HG03095 (cell line): ENCODE measurements at regions not wholly inside any gene's neighbourhood (a gene's known extent, or its start where the extent isn't known, plus 50 kb on each side); places are given as distances from the start of the nearest gene placed in this dataset.

Experiments used
- ATAC-seq: cut with Tn5 transposase; IDR thresholded peaks from one replicate; pipeline ENCODE4 v1.9.1; 2021; ENCODE audit warnings: moderate library complexity; ENCODE audit not compliant: unreplicated experiment

DNA sequence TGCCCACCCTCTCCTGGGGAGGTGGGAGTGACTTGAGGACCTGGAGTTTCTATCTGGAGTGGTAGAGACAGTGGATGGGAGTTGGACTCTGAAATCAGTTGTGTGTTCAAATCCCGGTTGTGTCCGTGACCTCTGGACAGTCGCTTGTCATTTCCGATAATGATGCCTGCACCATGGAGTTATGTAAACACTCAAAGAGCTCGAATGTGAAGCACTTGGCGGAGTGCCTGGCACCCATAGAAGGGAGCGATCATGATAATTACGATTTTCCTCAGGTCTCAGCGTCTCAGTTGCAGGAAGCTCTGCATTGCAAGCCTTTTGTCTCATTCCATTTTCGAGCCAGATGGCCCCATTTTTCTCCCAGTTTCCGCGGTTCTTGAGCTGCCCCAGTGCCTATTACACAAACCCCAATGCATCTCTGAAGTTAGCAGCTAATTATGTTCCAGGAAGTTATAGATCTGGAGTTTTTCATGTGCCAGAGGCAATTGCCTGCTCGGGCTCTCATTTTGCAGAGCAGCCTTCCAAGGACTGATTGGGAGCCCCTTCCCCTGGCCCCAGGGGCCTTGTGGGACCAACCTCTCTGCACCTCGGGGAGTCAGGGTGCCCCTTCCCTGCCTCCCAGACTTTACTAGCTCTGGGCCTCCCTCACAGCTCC lies 175.5 kb upstream of the MVB12B start:
- no peak for ATAC-seq

- ATAC-seq, result no peak
Measured at GRCh38 chr9:126151686-126152134, 174.9 kb upstream of the MVB12B start.

- ATAC-seq, result no peak
Measured at GRCh38 chr9:126152622-126153362, 173.8 kb upstream of the MVB12B start.

DNA sequence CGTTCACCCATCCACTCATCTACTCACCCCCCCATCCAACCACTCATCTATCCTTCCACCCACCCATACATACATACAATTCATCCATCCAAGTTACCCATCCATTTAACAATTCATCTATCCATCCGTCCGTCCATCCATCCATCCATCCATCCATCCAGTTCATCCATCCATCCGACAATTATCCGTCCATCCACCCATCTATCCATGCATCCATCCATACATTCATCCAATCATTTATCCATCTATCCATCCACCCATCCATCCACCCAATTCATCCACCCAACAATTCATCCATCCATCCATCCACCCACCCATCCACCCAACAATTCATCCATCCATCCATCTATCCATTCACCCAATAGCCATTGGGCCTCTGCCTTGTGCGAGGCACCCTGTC lies 173.2 kb upstream of the MVB12B start:
- ATAC-seq, result no peak

DNA sequence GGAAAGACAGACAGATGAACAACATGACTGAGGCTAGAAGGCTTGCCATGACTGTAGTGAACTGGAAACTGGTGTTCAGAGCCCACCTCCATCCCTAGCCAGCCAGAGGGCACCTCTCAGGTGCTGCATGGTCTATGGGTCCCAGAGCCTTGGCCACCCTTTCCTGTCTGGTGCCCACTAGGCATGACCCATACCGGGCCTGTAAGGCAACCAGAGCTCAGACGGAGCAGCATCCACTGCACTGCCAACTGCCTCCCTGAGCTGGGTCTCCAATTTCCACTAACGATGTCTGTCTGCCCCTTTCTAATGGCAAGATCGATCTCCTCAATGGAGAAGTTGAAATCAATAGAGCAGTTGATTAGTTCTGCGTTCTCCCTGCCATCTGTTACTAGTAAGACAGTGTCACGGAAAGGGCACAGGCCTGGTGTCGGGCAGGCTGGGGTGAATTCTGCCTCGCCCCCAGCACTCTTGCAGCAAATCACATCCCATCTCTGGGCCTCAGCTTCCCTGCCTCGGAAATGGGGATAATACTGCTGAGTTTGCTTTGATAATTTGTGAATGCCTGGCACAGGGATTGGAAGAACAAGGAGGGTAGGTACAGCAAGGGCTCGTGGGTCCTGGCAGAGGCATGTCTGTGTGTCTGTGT lies 172.3 kb upstream of the MVB12B start:
- no peak for ATAC-seq

GRCh38 chr9:126154869-126155268 lies 171.8 kb upstream of the MVB12B start:
- ATAC-seq, result no peak

- ATAC-seq, result no peak
Measured at GRCh38 chr9:126155756-126156664, 170.6 kb upstream of the MVB12B start.

DNA sequence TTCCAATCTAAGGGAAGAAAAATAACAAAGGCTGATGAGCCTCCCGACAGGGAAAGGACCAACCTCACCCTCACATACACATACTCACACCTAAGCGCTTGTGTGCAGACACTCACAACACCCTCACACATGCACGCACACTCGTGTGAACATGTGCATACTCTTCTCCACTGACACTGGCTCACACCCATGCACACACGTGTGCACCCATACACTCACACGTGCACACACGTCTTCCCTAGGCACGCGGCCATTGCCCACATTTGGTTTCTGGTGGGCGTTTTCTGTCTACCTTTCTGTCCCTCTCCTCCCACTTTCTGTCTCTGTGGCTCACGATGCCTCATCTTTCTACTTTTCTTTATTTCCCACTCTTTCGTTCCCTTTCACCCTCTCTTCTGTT lies 169.7 kb upstream of the MVB12B start:
- ATAC-seq, result no peak

- no peak for ATAC-seq
Measured at GRCh38 chr9:126157423-126157822, 169.2 kb upstream of the MVB12B start.

DNA sequence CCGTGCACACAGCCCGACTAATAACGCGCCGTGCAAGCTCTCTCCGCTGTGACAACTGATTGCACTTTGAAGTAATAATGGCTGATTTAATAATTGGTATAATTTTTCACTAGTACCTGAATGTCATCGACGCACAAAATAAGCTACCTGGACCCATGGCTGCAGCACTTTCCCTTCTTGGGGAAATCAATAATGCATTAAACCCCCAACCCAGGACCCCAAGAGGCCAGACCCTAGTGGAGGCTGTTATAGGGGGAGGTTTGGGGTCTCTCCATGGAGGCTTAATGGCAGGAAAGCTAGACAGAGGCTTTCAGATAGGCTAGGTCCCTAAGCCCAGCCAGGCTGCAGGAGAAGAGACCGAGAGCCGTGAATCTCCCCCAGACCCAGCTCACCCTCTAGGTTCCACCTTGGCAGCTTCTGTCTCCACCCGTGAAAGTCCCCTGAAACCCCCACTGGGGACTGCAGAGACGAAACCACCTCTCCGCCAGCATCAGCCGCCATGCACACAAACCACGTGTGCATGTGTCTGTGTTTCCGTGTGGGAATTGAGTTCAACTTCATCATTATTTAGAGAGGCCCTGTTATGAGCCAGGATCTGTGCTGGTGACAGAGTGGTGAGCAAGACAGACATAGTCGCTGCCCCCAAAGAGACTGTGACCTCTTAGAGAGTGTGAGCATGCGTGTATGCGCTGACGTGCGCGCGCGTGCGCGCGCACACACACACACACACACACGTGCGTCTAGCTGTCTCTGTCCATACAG lies 168.6 kb upstream of the MVB12B start:
- no peak for ATAC-seq

- ATAC-seq, result no peak
Measured at GRCh38 chr9:126158588-126159429, 167.8 kb upstream of the MVB12B start.

- ATAC-seq, result no peak
Measured at GRCh38 chr9:126159430-126160060, 167.1 kb upstream of the MVB12B start.

- ATAC-seq, result no peak
Measured at GRCh38 chr9:126160067-126160853, 166.4 kb upstream of the MVB12B start.

- ATAC-seq, result no peak
Measured at GRCh38 chr9:126160854-126161329, 165.7 kb upstream of the MVB12B start.

DNA sequence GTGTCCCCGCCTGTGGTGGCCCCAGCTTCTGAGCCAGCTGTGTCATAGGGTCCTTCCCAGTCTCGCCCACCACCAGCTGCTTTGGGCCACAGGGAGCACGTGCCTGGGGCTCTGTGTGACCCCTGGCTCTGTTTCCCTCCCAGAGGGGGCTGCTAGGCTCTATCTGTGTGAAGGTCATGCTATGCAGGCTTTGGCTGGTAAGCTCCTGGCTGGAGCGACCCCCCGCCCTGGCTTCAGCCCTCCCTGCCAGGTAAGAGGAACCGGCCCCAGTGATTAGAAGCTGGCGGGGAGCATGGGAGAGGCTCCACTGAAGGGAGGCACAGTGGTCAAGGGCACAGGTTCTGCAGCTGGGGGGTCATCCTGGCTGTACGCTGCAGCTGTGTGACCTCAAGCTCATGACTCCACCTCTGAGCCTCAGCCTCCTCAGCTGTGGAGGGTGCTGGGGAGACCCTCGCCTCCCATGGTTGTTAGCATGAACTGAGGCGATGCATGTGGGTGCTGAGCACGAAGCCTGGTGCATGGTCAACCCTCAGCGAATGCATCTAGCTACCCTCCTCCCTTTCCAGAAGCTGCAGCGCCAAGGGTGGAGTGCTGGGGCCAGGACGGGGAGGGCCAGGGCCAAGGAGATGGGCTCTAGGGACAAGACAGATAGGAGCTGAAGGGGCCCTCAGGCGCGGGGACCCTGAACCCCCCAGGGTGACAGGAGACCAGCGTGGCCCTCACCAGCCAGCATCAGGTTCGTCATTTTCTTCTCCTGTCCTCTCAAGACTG lies 163.8 kb upstream of the MVB12B start:
- no peak for ATAC-seq

DNA sequence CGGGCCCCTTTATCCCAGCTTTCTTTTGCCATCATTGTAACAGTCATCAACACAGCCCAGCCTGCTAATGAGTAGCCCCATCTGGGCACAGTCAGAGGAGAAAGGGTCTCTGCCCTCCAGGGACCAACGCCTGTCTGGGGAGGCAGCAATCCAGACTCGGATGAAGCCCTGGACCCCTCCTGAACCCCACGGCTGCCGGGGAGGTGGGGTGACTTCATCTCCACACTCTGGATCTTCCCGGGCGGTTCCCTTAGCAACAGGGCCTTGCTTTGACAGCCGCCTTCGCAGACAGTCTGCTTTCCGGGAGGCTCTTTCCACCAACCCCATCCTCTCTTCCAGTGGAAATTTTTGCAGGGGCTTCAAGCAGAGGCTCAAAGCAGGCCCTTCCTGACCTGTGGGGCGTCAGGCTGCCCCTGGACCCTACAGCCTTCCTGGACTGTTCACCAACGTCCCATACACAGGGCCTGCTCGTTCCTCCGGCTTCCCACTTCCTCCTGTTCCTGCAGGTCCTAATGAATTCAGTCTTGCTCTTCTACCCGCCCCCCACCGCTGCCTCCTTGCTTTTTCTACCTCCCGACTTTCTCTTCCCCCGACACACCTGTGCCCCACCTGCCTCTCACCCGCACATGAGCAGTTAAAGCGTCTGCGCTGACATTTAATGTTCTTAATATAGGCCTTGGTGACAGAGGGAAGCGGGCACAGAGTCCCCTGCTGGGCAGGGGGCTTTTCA lies 161.7 kb upstream of the MVB12B start:
- no peak for ATAC-seq

DNA sequence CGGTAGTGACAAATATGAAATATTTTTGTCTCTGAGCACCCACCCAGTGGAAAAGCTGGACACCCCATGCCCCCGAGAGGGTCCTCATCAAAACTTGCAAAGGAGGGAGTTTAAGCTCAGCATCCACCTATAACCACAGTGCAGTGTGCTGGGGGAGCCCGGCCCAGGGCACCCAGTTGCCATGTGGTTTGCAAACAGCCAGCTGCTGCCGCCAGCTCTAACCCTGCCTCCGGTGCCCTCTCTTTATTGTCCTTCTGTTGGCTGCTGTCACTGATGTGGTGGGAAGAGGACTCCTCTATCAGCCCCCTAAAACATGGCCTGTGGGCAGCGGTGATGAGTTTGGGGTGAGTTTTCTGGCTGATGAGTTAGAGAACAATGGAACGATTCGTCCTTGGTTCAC lies 160.9 kb upstream of the MVB12B start:
- no peak for ATAC-seq
